Nephron (organoid): ENCODE measurements at regions not wholly inside any gene's neighbourhood (a gene's known extent, or its start where the extent isn't known, plus 50 kb on each side); places are given as distances from the start of the nearest gene placed in this dataset.

Source experiments
- H3K27ac Mint-ChIP-seq, 3 experiments: 2 replicates each; pipeline ENCODE4 v1.8.0; 2020; ENCODE audit warnings: mixed read lengths in 3 of 3, mild to moderate bottlenecking in 2 of 3, moderate library complexity in 1 of 3
- H3K27me3 Mint-ChIP-seq: 2 replicates; pipeline ENCODE4 v1.8.0; 2021; ENCODE audit warnings: low read depth, mild to moderate bottlenecking, moderate library complexity, mixed read lengths
- H3K36me3 Mint-ChIP-seq: 2 replicates; pipeline ENCODE4 v1.8.0; 2020; ENCODE audit warnings: low read depth, mixed read lengths
- H3K4me1 Mint-ChIP-seq: 2 replicates; pipeline ENCODE4 v1.8.0; 2020; ENCODE audit warnings: mixed read lengths
- H3K4me3 Mint-ChIP-seq, 3 experiments: 2 replicates each; pipeline ENCODE4 v1.8.0; 2020; ENCODE audit warnings: mild to moderate bottlenecking in 3 of 3, mixed read lengths in 3 of 3, moderate library complexity in 2 of 3
- H3K9me3 Mint-ChIP-seq: 2 replicates; pipeline ENCODE4 v1.8.0; 2020; ENCODE audit warnings: mixed read lengths
- TF ChIP-seq, protein P1 (sequence below), 3 experiments: fragments of 200-600 bp; sonication (generic); IDR thresholded peaks; one replicate each; pipeline ENCODE4 v1.5.0; 2021; ENCODE audit warnings: antibody characterized with exemption in 3 of 3; ENCODE audit not compliant: unreplicated experiment in 3 of 3

GRCh38 chr12:67145692-67146091, 123.5 kb upstream of the CAND1 start:
- H3K4me1 Mint-ChIP-seq = peaks cover 7% of the 10 kb centered on the region
- H3K27me3 Mint-ChIP-seq = no peaks in the 10 kb centered on the region
- H3K4me3 Mint-ChIP-seq = no peak overlapping the region
- no peaks in the 10 kb centered on the region for H3K36me3 Mint-ChIP-seq
- no peaks in the 10 kb centered on the region for H3K9me3 Mint-ChIP-seq
- TF ChIP-seq, protein P1, sequence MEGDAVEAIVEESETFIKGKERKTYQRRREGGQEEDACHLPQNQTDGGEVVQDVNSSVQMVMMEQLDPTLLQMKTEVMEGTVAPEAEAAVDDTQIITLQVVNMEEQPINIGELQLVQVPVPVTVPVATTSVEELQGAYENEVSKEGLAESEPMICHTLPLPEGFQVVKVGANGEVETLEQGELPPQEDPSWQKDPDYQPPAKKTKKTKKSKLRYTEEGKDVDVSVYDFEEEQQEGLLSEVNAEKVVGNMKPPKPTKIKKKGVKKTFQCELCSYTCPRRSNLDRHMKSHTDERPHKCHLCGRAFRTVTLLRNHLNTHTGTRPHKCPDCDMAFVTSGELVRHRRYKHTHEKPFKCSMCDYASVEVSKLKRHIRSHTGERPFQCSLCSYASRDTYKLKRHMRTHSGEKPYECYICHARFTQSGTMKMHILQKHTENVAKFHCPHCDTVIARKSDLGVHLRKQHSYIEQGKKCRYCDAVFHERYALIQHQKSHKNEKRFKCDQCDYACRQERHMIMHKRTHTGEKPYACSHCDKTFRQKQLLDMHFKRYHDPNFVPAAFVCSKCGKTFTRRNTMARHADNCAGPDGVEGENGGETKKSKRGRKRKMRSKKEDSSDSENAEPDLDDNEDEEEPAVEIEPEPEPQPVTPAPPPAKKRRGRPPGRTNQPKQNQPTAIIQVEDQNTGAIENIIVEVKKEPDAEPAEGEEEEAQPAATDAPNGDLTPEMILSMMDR (IDR thresholded peaks at IDR 0.05; ENCODE audit: unreplicated experiment in 3 of 3) = no peak
- H3K27ac Mint-ChIP-seq = no peak overlapping the region

DNA sequence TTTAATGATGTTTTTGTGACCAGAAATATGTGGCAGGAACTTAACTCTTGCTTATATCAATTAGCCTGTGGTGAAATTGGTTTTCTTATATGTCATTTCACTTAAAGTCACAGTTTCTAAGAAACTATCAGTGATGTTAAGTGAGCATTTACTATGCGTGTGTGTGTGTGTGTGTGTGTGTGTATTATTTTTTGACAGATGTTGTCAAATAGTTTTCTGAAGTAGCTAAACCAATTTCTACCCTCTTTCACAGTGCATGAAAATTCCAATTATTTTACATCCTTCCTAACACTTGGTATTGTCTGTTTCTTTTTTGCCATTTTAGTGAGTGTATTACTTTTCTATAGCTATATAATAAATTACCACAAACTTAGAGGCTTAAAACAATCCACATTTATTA, 122.1 kb upstream of the CAND1 start:
- Mint-ChIP-seq H3K4me1 (peaks cover 11% of the 10 kb centered on the region), H3K9me3 (no peaks in the 10 kb centered on the region), H3K27ac (no peak overlapping the region), H3K36me3 (no peaks in the 10 kb centered on the region), H3K27me3 (no peaks in the 10 kb centered on the region), H3K4me3 (no peak overlapping the region)
- TF ChIP-seq, protein P1 (IDR thresholded peaks at IDR 0.05; ENCODE audit: unreplicated experiment in 3 of 3) = no peak

DNA sequence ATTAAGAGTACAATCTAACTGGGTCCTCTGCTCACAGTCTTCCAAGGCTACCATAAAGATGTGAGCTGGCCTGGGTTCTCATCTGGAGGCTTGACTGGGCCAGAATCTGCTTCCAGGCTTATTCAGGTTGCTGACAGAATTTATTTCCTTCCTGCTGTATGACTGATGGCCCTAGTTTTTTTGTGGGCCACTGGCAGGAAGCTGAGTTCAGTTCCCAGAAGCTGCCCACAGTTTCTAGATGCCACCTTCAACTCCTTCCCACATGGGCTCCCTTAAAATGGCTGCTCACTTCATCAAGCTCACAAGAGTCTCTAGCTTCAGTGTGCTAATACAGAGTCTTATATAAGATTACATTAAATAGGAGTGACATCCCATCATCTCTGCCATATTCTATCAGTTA, 121.7 kb upstream of the CAND1 start:
- Mint-ChIP-seq H3K9me3 (no peaks in the 10 kb centered on the region), H3K27me3 (no peaks in the 10 kb centered on the region)

GRCh38 chr12:67148265-67148664, 120.9 kb upstream of the CAND1 start:
- H3K9me3 Mint-ChIP-seq = no peaks in the 10 kb centered on the region
- no peak overlapping the region for H3K4me3 Mint-ChIP-seq
- TF ChIP-seq, protein P1 (IDR thresholded peaks at IDR 0.05; ENCODE audit: unreplicated experiment in 3 of 3) = no peak
- H3K4me1 Mint-ChIP-seq = peaks cover 21% of the 10 kb centered on the region
- H3K27me3 Mint-ChIP-seq = no peaks in the 10 kb centered on the region
- H3K27ac Mint-ChIP-seq = no peak overlapping the region
- H3K36me3 Mint-ChIP-seq = no peaks in the 10 kb centered on the region

More for the DNA sequence above, 121.7 kb upstream of the CAND1 start:
- Mint-ChIP-seq H3K27ac (peak overlapping the region in 1 of 3 experiments; percentile 42), H3K36me3 (no peaks in the 10 kb centered on the region), H3K4me3 (no peak overlapping the region), H3K4me1 (peaks cover 15% of the 10 kb centered on the region)
- TF ChIP-seq, protein P1 (IDR thresholded peaks at IDR 0.05; ENCODE audit: unreplicated experiment in 3 of 3) = no peak

DNA sequence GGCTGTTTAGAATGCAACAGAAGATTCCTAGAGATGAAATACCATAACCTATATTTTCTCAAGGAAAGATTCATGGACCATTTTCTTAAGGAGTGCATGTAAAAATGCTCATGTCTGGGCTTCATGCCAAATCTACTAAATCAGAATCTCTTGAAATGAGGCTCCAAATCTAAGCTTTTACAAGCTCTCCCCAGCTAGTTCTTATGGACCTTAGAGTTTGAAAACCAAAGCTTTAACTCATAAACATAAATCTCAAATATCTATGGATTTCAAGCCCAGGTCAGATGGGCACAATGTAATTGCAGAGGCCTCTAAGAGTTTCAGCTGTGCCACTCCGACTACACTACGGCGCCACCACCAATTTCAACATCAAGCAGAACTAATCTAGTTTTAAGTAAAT, 117.3 kb upstream of the CAND1 start:
- Mint-ChIP-seq H3K27ac (peak overlapping the region; percentile 83 to 94 (median 92)), H3K36me3 (no peaks in the 10 kb centered on the region), H3K4me3 (no peak overlapping the region), H3K9me3 (no peaks in the 10 kb centered on the region), H3K27me3 (peaks cover 3% of the 10 kb centered on the region), H3K4me1 (peaks cover 43% of the 10 kb centered on the region)
- TF ChIP-seq, protein P1 (IDR thresholded peaks at IDR 0.05; ENCODE audit: unreplicated experiment in 3 of 3) = no peak

DNA sequence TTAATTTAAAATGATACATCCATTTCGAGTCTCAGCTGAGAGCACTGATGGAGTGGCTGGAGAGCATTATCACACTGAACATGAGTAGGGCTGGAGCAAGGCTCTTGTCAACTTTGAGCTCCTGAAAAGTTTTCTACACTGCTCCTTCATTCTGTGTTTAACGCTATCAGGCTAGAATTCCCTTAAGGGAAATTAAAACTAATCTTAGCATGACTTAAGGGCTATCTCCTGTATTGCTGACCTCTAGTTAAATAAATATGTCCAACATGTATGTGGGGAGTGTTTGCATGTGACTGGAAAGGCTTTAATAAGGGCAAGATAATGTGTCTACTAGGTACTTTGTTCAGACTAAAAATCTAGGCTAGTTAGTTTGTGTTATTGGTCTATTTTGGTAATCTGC, 116.7 kb upstream of the CAND1 start:
- Mint-ChIP-seq H3K4me1 (peaks cover 43% of the 10 kb centered on the region), H3K36me3 (no peaks in the 10 kb centered on the region), H3K27ac (peak overlapping the region; percentile 83 to 94 (median 92)), H3K4me3 (peak overlapping the region in 1 of 3 experiments; percentile 1), H3K9me3 (no peaks in the 10 kb centered on the region), H3K27me3 (peaks cover 4% of the 10 kb centered on the region)
- TF ChIP-seq, protein P1 (IDR thresholded peaks at IDR 0.05; ENCODE audit: unreplicated experiment in 3 of 3) = no peak
